ENCODE measurements at regions not wholly inside any gene's neighbourhood (a gene's known extent, or its start where the extent isn't known, plus 50 kb on each side); places are given as distances from the start of the nearest gene placed in this dataset.
"Not testable (repeated sequence)": the region's sequence is repeated elsewhere in the genome, so short reads cannot be mapped to it uniquely, and the experiment has no call there.

GRCh38 chr7:136479922-136480321 is 388.5 kb upstream of the CHRM2 start:
- no peak overlapping the region for H3K4me3 ChIP-seq
- H3K27ac ChIP-seq: no peak overlapping the region

GRCh38 chr7:136470179-136470578 is 398.3 kb upstream of the CHRM2 start:
- Histone ChIP-seq H3K27ac (no peak overlapping the region), H3K4me3 (no peak overlapping the region)

GRCh38 chr7:136452949-136453348 is 415.5 kb upstream of the CHRM2 start:
- Histone ChIP-seq H3K27ac (no peak overlapping the region), H3K4me3 (no peak overlapping the region)

GRCh38 chr7:136446751-136447150 is 421.7 kb upstream of the CHRM2 start:
- H3K4me3 ChIP-seq: no peak overlapping the region

GRCh38 chr7:136441835-136442234 is 426.6 kb upstream of the CHRM2 start:
- Histone ChIP-seq H3K27ac (no peak overlapping the region), H3K4me3 (no peak overlapping the region)

More at GRCh38 chr7:136446751-136447150, 421.7 kb upstream of the CHRM2 start:
- no peak overlapping the region for H3K27ac ChIP-seq

GRCh38 chr7:136431736-136432135 is 436.7 kb upstream of the CHRM2 start:
- H3K4me3 ChIP-seq, H3K27ac ChIP-seq: not testable (repeated sequence)

- Histone ChIP-seq H3K4me3 (no peak overlapping the region), H3K27ac (no peak overlapping the region)
Observed at GRCh38 chr7:136424058-136424457, 444.4 kb upstream of the CHRM2 start.

- H3K27ac ChIP-seq, H3K4me3 ChIP-seq: not testable (repeated sequence)
Observed at GRCh38 chr7:136419740-136420139, 442.6 kb upstream of the MTPN start.

GRCh38 chr7:136412952-136413351 is 435.8 kb upstream of the MTPN start:
- H3K27ac ChIP-seq: no peak overlapping the region
- no peak overlapping the region for H3K4me3 ChIP-seq

- Histone ChIP-seq H3K27ac (no peak overlapping the region), H3K4me3 (no peak overlapping the region)
Observed at GRCh38 chr7:136405931-136406777, 429.0 kb upstream of the MTPN start.

GRCh38 chr7:136403591-136403990 is 426.4 kb upstream of the MTPN start:
- H3K27ac ChIP-seq: no peak overlapping the region

GRCh38 chr7:136400877-136401276 is 423.7 kb upstream of the MTPN start:
- no peak overlapping the region for H3K4me3 ChIP-seq
- H3K27ac ChIP-seq: no peak overlapping the region

More at GRCh38 chr7:136403591-136403990, 426.4 kb upstream of the MTPN start:
- no peak overlapping the region for H3K4me3 ChIP-seq

- H3K4me3 ChIP-seq: no peak overlapping the region
- no peak overlapping the region for H3K27ac ChIP-seq
Observed at GRCh38 chr7:136399385-136399784, 422.2 kb upstream of the MTPN start.

- Histone ChIP-seq H3K4me3 (no peak overlapping the region), H3K27ac (no peak overlapping the region)
Observed at GRCh38 chr7:136392856-136393255, 415.7 kb upstream of the MTPN start.

GRCh38 chr7:136391371-136391770 is 414.2 kb upstream of the MTPN start:
- no peak overlapping the region for H3K27ac ChIP-seq

GRCh38 chr7:136389933-136390332 is 412.8 kb upstream of the MTPN start:
- Histone ChIP-seq H3K4me3 (no peak overlapping the region), H3K27ac (no peak overlapping the region)

More at GRCh38 chr7:136391371-136391770, 414.2 kb upstream of the MTPN start:
- no peak overlapping the region for H3K4me3 ChIP-seq

GRCh38 chr7:136386876-136387275 is 409.7 kb upstream of the MTPN start:
- Histone ChIP-seq H3K27ac (no peak overlapping the region), H3K4me3 (no peak overlapping the region)

- not testable (repeated sequence) for H3K27ac ChIP-seq, H3K4me3 ChIP-seq
Observed at GRCh38 chr7:136371409-136371808, 394.2 kb upstream of the MTPN start.

GRCh38 chr7:136370137-136370536 is 393.0 kb upstream of the MTPN start:
- Histone ChIP-seq H3K4me3 (no peak overlapping the region), H3K27ac (no peak overlapping the region)

GRCh38 chr7:136369225-136369624 is 392.1 kb upstream of the MTPN start:
- Histone ChIP-seq H3K4me3 (no peak overlapping the region), H3K27ac (no peak overlapping the region)

- H3K27ac ChIP-seq: no peak overlapping the region
- no peak overlapping the region for H3K4me3 ChIP-seq
Observed at GRCh38 chr7:136359333-136359903, 382.3 kb upstream of the MTPN start.

All from skin epidermis (tissue), 12 donors.